ENCODE measurements at regions not wholly inside any gene's neighbourhood (a gene's known extent, or its start where the extent isn't known, plus 50 kb on each side); places are given as distances from the start of the nearest gene placed in this dataset.

- no peak for DNase-seq (ENCODE audit: low read depth in 2 of 2)
Observed at GRCh38 chr12:124489915-124490583, 77.4 kb downstream of the NCOR2 start.

- DNase-seq (ENCODE audit: low read depth in 2 of 2): no peak
Observed at GRCh38 chr12:124489220-124489619, 78.2 kb downstream of the NCOR2 start.

GRCh38 chr12:124488520-124488919, 78.9 kb downstream of the NCOR2 start:
- DNase-seq (ENCODE audit: low read depth in 2 of 2): no peak

GRCh38 chr12:124487834-124488165, 79.6 kb downstream of the NCOR2 start:
- DNase-seq (ENCODE audit: low read depth in 2 of 2): no peak

- DNase-seq (ENCODE audit: low read depth in 2 of 2): no peak
Observed at GRCh38 chr12:124487066-124487833, 80.2 kb downstream of the NCOR2 start.

- DNase-seq (ENCODE audit: low read depth in 2 of 2): no peak
Observed at GRCh38 chr12:124486346-124486963, 81.0 kb downstream of the NCOR2 start.

- no peak for DNase-seq (ENCODE audit: low read depth in 2 of 2)
Observed at GRCh38 chr12:124485371-124485770, 82.0 kb downstream of the NCOR2 start.

GRCh38 chr12:124484526-124484953, 82.9 kb downstream of the NCOR2 start:
- no peak for DNase-seq (ENCODE audit: low read depth in 2 of 2)

GRCh38 chr12:124484067-124484466, 83.3 kb downstream of the NCOR2 start:
- no peak for DNase-seq (ENCODE audit: low read depth in 2 of 2)

GRCh38 chr12:124482901-124483799, 84.3 kb downstream of the NCOR2 start:
- no peak for DNase-seq (ENCODE audit: low read depth in 2 of 2)

- DNase-seq (ENCODE audit: low read depth in 2 of 2): no peak
Observed at GRCh38 chr12:124482567-124482893, 84.9 kb downstream of the NCOR2 start.

- no peak for DNase-seq (ENCODE audit: low read depth in 2 of 2)
Observed at GRCh38 chr12:124481772-124482566, 85.4 kb downstream of the NCOR2 start.

- DNase-seq (ENCODE audit: low read depth in 2 of 2): no peak
Observed at GRCh38 chr12:124481257-124481750, 86.1 kb downstream of the NCOR2 start.

- no peak for DNase-seq (ENCODE audit: low read depth in 2 of 2)
Observed at GRCh38 chr12:124480469-124481256, 86.7 kb downstream of the NCOR2 start.

GRCh38 chr12:124479680-124480468, 87.5 kb downstream of the NCOR2 start:
- DNase-seq (ENCODE audit: low read depth in 2 of 2): no peak

- DNase-seq (ENCODE audit: low read depth in 2 of 2): no peak
Observed at GRCh38 chr12:124478985-124479645, 88.3 kb downstream of the NCOR2 start.

GRCh38 chr12:124478416-124478815, 89.0 kb downstream of the NCOR2 start:
- no peak for DNase-seq (ENCODE audit: low read depth in 2 of 2)

GRCh38 chr12:124477107-124477915, 90.1 kb downstream of the NCOR2 start:
- DNase-seq (ENCODE audit: low read depth in 2 of 2): no peak
